ENCODE measurements at regions not wholly inside any gene's neighbourhood (a gene's known extent, or its start where the extent isn't known, plus 50 kb on each side); places are given as distances from the start of the nearest gene placed in this dataset.
"Not testable (repeated sequence)": the region's sequence is repeated elsewhere in the genome, so short reads cannot be mapped to it uniquely, and the experiment has no call there.

- FAIRE-seq = not testable (repeated sequence)
Measured at GRCh38 chr2:220823590-220823989, 748.5 kb downstream of the EPHA4 start.

- no peak for FAIRE-seq
Measured at GRCh38 chr2:220833446-220833845, 738.7 kb downstream of the EPHA4 start.

- no peak for FAIRE-seq
Measured at GRCh38 chr2:220835583-220835982, 736.5 kb downstream of the EPHA4 start.

DNA sequence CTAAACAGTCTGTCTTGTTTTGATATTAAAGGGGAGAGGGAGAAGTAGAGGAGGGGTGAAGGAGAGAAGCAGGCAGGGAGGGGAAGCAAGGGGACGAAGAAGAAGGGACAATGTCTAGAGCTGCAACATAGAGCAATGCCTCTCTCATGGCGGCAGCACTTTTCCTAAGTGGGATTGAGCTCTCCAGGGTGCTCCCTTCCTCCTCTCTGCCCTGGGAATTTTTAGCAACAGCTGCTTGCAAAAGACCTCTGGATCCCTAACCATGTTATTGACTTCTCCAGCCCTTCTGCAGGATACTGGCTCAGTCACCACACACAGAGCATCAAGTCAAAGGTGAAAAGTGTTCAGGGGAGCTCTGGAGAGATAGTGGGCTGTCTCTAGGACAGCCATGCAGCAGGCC is 734.9 kb downstream of the EPHA4 start:
- FAIRE-seq = no peak

DNA sequence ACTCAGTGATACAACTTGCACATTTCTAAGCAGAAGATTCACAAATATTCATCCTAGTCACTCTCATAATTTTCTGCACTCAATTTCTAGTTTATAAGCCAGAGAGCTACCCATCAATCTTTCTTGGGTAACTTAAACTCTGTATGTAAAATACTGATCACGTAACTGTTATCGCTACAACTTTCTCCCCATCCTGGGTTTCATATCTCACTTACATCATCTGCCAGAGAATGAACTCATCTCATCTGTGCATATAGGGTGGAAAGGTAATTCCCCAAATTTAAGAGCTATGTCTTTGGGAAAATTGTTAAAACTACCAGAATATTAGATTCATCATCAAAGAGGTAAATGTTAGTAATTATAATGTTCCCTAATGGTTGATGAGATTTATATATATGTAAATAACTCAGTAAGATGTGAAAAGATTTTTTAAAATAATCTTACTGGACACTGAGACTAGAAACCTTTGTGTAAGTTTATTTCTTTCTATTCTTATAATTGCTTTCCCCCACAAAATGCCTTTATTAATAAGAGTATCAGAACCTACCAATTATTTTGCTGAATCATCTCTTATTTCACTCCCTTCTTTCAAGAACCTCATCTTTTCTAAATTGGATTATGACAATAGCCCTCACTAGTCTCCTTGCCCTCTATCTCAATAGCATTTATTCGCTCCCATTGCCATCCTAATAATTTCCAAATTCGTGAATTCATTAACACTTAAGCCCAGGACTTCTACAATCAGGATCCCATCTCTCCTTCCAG is 729.0 kb downstream of the EPHA4 start:
- no peak for FAIRE-seq

DNA sequence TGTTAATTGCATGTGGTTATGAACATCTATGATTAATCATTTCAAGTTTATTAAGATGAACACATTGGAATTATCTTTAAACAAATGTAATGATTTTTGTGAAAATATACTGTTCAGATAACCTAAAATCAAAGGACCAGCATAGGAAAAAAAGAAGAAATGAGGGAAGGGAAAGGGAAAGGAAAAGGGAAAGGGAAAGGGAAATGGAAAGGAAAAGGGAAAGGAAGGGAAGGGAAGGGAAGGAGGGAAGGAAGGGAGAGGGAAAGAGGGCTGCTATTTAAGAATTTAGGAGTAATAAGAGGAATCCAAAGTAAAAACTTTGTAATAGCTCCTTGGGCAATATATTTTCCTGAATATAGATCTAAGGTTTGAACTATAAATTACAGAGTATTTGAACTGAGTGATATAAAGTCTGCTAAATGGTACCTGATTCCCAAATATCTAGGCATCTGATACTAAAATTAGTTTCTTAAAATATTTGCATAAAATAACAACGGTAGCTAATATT is 726.3 kb downstream of the EPHA4 start:
- no peak for FAIRE-seq

DNA sequence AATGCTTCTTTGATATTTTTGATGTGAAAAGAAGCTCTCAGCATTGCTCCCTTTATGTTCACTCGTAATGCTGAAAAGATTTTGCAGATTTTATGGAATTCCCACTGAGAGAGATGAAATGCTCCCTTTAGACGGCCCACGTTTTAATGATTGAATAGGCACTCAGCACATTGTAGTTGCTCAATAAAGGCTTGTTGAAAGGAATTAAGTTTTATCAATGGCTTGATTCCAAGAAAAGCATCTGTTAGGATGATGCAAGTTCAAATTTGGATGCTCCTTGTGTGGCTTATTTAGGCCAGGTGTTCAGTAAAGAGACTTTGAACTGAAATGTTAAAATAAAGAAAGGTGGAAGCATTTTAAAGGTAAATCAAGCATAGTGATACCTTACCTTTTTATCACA is 725.1 kb downstream of the EPHA4 start:
- no peak for FAIRE-seq

DNA sequence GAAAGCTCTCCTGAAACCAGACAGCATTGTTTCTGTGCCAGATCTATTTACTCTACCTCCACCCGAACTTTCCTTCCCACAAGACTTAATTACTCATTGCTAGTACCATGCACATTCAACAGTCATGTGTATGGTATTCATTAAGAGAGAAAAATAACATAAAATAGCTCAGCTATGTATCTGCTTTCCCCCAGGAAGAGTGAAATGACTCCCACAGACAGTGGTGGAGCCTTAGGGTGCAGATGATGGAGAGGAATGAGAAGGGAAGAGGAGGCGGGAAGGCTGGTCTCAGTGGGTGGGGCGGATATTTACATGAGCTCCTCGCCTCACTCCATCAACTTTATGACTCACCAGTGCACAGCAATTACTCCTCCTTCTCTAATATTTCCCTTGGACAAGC is 724.5 kb downstream of the EPHA4 start:
- FAIRE-seq = no peak

DNA sequence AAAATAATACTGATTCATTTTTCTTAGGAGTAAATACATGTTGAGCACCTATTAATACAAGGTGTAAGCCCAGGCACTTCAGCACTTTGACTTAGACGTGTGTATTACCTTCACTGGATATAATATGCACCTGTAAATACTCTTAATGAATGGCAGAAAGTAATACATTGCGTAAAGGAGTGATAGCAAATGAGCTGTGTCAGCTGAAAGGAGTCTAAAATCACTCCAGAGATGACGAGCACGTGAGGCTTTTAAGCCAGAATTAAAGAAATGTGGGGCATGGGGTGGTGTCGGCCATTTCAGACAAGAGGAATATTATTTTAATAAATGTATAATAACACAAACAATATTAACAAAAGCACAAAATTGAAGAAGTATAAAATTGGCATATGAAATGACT is 722.7 kb downstream of the EPHA4 start:
- FAIRE-seq = no peak

DNA sequence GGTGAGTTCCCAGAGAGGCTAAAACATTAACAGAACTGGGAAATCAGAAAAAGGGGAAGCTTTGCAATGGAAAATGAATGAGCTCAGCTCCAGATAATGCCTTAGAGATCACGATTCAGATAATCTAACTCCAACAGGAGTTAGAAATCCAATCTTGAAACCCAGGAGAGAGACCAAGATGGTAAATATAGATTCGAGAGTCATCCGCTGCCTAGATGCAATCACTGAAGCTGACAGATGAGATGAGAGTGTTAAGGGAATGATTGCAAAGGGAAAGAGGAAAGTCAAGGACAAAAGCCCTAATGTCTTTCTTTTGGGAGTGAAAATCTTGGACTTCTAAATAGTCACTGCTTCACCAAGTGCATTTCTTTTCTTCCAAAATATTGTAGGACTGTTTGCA is 722.0 kb downstream of the EPHA4 start:
- no peak for FAIRE-seq

DNA sequence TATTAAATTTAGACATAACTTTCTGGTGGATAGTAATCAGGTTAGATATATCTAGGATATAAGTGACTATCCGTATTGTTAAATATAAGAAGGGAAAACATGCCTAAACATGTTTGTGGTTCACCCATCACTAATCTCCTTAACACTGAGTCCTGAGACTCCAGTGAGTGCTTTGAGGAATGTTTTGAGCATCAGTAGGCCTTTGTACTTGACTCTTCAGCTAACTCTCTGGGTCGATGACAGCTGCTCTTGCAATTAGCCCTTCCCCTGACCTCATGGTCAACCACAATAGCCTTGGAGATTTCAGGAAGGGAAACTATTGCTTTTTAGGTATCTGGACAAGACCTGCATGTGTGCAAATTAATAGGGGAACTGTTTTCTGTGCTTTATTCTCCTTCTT is 716.8 kb downstream of the EPHA4 start:
- no peak for FAIRE-seq

DNA sequence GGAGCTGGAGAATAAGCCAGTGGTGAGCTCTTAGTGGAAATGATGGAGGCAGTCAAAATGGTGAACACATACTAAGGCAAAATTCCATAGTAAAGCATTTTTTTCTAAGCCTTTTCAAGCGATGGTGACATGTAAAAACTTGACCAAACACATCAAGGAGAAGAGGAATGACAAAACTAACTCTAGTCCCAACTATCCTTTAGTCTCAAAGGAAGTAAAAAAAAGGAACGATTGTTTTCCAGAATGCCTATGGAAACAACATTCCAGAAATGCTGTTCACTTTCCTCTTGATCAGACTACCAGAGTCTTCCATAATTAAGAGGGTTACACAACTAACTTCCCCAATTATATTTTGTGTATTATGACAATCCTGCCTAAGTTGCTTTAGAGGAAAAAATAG is 715.6 kb downstream of the EPHA4 start:
- no peak for FAIRE-seq

GRCh38 chr2:220857368-220857767 is 714.7 kb downstream of the EPHA4 start:
- FAIRE-seq = no peak

GRCh38 chr2:220858101-220858500 is 714.0 kb downstream of the EPHA4 start:
- no peak for FAIRE-seq

- no peak for FAIRE-seq
Measured at GRCh38 chr2:220871909-220872308, 700.2 kb downstream of the EPHA4 start.

- no peak for FAIRE-seq
Measured at GRCh38 chr2:220876080-220876824, 695.9 kb downstream of the EPHA4 start.

GRCh38 chr2:220877491-220877890 is 694.6 kb downstream of the EPHA4 start:
- no peak for FAIRE-seq

DNA sequence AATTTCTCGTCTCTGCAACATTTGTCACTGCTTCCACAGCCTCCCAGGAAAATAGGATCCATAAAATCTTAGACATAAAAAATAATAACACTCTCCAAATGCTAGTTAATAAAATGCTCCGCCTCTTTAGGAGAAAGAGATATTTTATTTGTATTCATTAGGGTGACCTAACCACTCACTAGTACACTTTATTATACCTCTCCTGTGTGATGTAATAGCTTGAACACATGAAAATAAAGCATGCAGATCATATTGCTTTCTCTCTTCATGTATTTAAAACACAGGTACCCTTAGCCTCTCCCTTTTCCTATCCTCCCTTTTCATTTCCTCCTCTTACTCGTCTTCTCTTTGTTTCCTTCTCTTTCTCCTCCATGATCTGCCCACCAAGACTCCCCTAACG is 694.2 kb downstream of the EPHA4 start:
- FAIRE-seq = no peak

- no peak for FAIRE-seq
Measured at GRCh38 chr2:220880623-220881596, 691.2 kb downstream of the EPHA4 start.

- no peak for FAIRE-seq
Measured at GRCh38 chr2:220882507-220882906, 689.6 kb downstream of the EPHA4 start.

- no peak for FAIRE-seq
Measured at GRCh38 chr2:220885593-220885992, 686.5 kb downstream of the EPHA4 start.

GRCh38 chr2:220887271-220887870 is 684.7 kb downstream of the EPHA4 start:
- no peak for FAIRE-seq

DNA sequence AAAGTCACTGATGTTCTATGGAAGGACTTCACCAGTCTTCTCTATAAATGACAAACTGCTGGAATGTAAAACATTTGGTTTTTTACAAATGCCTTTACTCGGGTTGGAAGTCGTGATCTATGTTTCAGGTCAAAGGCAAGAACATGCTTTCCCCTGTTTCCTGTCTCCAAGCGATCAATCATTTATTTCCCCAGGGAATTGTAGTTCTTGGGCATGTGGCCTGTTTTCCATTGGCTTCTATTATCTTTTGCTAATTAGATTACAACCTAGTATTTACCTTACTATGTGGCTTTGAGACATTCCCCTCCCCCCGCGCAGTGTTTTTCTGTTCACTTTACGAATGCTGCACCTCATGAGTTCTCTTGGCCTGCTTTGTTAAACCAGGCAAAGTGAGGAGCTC is 684.2 kb downstream of the EPHA4 start:
- no peak for FAIRE-seq
